Transverse colon (tissue), 4 donors: ENCODE measurements at regions not wholly inside any gene's neighbourhood (a gene's known extent, or its start where the extent isn't known, plus 50 kb on each side); places are given as distances from the start of the nearest gene placed in this dataset.

Experiments
- CTCF ChIP-seq, 5 experiments: fragments of 200-600 bp in 3 of 5; fragments of 450-650 bp in 2 of 5; sonication (generic) in 3 of 5; IDR thresholded peaks; 1 replicate in 2 of 5; 2 replicates in 3 of 5; pipeline ENCODE4 v1.5.1; 2016 to 2017; ENCODE audit warnings: antibody characterized with exemption in 5 of 5, inconsistent platforms in 3 of 5, mild to moderate bottlenecking in 2 of 5, moderate library complexity in 1 of 5
- EP300 ChIP-seq: sonication (generic); formaldehyde crosslinking; IDR thresholded peaks from one replicate; pipeline ENCODE4 v1.6.1; 2017; ENCODE audit warnings: antibody characterized with exemption, low read depth
- POLR2A ChIP-seq: fragments of 450-650 bp; IDR thresholded peaks from one replicate; pipeline ENCODE4 v1.6.1; 2016; ENCODE audit warnings: antibody characterized with exemption, mild to moderate bottlenecking, moderate library complexity
- POLR2AphosphoS5 ChIP-seq, 3 donors: sonication (generic); formaldehyde crosslinking; IDR thresholded peaks; one replicate each; pipeline ENCODE4 v1.6.1; 2016; ENCODE audit warnings: antibody characterized with exemption in 3 of 3

- TF ChIP-seq CTCF (IDR thresholded peaks at IDR 0.05) (no peak), POLR2A (no peak), POLR2AphosphoS5 (IDR thresholded peaks at IDR 0.05) (no peak), EP300 (no peak)
These were observed 104.7 kb upstream of the IRX4 start for GRCh38 chr5:1987471-1987870.
